ENCODE measurements at regions not wholly inside any gene's neighbourhood (a gene's known extent, or its start where the extent isn't known, plus 50 kb on each side); places are given as distances from the start of the nearest gene placed in this dataset.

DNA sequence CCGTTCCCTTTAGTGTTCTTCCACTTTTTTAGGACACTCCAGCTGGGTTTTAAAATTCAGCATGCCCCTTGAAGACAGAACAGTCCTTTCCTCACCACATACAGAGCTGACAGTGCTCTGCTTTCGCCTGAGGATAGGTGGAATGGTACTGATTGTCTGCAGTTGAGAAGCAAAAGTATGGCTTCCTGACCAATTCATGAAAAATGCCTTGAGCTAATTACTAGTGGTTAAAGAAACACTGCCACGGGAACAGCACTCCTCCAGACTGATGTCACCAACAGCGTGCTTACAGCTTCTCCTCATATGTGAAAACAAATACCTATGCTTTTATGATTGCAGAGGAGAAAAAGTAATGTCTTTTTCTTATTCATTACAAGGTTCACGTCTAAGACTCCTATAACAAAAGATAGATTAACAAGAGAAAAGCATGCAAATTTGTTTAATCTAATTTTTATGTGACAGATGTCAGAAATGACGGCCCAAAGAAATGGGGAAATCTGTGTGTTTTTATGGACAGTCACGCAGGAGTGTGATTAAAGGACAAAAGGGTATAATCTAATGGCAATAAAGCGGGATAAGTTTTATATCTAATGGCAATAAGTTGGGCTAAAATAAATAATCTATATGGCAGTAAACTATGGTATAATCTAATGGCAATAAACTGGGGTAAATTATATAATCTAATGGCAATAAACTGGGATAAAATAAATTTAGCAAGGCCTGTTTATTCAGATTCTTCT is 123.4 kb upstream of the ARHGAP42 start:
- TF ChIP-seq, protein P1, sequence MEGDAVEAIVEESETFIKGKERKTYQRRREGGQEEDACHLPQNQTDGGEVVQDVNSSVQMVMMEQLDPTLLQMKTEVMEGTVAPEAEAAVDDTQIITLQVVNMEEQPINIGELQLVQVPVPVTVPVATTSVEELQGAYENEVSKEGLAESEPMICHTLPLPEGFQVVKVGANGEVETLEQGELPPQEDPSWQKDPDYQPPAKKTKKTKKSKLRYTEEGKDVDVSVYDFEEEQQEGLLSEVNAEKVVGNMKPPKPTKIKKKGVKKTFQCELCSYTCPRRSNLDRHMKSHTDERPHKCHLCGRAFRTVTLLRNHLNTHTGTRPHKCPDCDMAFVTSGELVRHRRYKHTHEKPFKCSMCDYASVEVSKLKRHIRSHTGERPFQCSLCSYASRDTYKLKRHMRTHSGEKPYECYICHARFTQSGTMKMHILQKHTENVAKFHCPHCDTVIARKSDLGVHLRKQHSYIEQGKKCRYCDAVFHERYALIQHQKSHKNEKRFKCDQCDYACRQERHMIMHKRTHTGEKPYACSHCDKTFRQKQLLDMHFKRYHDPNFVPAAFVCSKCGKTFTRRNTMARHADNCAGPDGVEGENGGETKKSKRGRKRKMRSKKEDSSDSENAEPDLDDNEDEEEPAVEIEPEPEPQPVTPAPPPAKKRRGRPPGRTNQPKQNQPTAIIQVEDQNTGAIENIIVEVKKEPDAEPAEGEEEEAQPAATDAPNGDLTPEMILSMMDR (conservative IDR thresholded peaks at IDR 0.05; ENCODE audit: low read depth, low read length): no peak
- peak; percentile 25 for DNase-seq (ENCODE audit: low read depth)
- no peak overlapping the region for H3K4me3 ChIP-seq (ENCODE audit: low read depth, low read length)

DNA sequence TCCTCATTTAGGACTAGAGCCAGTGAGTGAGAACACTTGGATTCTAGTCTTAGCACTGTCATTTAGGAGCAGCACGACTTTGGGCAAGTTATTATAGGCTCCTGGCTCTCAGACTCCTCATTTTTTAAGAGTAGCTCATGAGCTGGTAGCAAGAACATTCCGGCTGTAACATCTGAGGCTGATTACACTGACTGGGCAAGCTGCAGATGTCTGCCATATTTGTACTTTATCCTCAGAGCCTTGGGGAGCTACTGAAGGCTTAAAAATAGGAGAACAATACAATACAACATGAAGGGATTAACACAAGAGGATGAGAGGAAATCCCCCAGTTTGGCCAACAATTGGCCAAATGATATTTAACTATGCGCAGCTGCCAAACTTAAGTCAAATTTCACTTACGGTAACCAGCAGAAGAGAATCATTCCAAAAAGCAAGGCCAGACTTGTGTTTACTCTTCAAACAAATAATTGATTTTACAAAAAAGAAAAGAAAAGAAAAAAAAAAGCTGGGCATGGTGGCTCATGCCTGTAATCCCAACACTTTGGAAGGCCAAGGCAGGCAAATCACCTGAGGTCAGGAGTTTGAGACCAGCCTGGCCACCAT is 113.1 kb upstream of the ARHGAP42 start:
- no peak for DNase-seq (ENCODE audit: low read depth)
- no peak overlapping the region for H3K4me3 ChIP-seq (ENCODE audit: low read depth, low read length)
- TF ChIP-seq, protein P1 (conservative IDR thresholded peaks at IDR 0.05; ENCODE audit: low read depth, low read length): no peak

DNA sequence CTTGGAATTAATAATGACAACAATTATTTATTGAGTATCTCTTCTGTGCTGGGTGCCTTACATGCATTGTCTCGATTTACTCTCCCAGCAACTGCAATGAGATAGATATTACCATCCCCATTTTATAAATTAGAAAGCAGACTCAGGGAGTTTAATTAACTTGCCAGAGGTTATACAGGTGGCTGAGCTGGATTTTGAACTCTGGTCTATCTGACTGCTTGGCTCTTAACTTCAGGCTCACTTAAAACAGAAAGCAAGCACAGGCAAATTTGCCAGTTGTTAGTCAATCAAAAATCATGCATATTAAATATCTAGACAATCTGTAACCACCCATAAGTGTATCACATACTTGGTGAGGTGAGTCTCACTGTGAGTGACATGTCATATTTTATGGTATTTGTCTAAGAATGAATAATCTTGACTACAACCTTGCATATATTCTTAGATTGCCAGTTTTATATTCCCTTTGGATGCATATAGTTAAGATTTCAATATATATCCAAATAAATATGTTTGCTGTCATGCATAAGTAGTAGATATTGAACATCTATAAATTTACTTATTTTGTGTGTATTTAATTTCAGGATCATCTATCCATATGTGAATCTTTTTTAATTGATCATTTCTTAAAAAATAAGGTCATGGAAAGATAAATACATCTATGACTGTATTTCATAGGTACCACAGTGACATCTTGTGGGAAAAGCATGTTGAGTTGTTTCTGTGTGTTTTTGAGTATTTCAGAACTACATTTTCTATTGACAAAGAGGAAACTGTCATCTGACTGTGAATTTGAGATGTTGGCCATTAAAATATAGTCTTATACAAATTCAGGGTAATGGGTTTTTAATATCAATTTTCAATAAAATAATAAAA is 112.0 kb upstream of the ARHGAP42 start:
- no peak overlapping the region for H3K4me3 ChIP-seq (ENCODE audit: low read depth, low read length)
- DNase-seq (ENCODE audit: low read depth): peak; percentile 76
- TF ChIP-seq, protein P1 (conservative IDR thresholded peaks at IDR 0.05; ENCODE audit: low read depth, low read length): no peak

DNA sequence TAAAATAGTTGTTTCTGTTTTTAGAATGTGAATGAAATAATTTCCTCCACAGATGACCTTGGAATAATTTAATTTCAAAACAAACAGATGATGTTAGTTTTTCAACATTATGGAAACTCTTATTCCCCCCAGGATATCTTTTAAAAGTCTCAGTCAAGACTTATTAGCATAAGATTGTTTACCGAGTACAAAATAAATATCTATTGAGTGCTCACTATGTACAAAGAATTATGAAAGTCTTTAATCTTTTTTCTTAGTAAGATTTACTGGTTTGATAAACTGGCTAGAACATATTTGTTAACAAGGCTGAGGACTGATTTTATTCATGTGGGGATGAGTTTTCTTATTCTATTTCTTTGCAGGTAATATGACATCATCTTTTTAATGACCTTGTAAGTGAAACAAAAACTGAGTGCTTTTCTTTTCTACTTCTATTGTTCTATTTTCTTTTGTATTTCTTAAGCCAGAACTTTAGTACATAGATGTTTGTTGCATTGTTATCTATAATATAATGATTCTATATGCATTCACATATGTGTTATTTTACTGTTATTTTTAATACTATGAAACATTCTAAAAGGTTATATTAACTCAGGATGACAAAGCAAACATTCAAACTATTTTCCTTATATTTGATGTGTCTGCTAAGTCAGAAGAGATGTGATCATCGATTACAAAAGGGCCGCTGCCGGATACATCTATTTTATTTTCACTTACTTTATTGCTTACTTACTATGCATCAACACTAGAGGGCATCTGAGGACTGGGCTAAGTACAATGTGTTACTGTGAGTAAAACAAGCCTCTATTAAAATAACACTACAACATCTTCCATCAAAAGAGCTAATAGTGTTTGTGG is 111.0 kb upstream of the ARHGAP42 start:
- DNase-seq (ENCODE audit: low read depth): peak; percentile 84
- H3K4me3 ChIP-seq (ENCODE audit: low read depth, low read length): no peak overlapping the region
- TF ChIP-seq, protein P1 (conservative IDR thresholded peaks at IDR 0.05; ENCODE audit: low read depth, low read length): peak; percentile 76

DNA sequence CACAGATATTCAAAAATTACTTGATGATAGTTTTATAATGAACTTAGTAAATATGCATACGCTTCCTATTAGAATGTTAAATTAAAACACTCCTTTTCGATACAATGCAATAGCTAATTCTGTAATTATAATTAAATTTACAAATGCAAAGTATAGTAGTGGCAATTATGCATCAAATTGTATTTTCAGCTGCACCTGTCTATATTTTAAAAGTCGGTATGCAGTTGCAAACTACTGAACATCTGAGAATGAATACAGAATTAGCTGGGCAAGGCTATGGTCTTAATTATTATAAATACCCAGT is 110.4 kb upstream of the ARHGAP42 start:
- DNase-seq (ENCODE audit: low read depth): no peak
- no peak overlapping the region for H3K4me3 ChIP-seq (ENCODE audit: low read depth, low read length)
- TF ChIP-seq, protein P1 (conservative IDR thresholded peaks at IDR 0.05; ENCODE audit: low read depth, low read length): no peak

DNA sequence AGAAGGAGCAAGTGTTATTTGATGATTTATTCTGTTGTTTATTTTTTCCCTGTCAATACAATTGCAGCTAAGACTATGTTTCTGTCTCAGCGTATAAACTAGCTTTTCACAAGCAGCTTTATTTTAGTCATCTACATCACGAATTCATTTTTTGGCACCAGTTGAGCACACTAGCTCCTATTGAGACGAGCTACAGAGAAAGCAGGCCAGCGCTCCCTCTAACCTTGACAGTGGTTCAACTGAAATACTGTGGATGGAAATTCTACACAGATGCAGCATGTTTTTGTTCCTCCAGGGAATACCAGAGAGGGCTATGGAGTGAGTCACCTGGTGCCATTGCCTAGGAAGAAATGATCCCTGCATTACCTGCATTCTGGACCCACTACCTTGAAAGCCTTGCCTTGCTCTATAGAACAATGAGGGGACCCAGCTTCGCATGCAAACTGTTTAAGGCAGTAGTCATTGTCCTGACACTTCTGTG is 108.2 kb upstream of the ARHGAP42 start:
- peak; percentile 62 for DNase-seq (ENCODE audit: low read depth)
- TF ChIP-seq, protein P1 (conservative IDR thresholded peaks at IDR 0.05; ENCODE audit: low read depth, low read length): no peak
- H3K4me3 ChIP-seq (ENCODE audit: low read depth, low read length): no peak overlapping the region
